Left cardiac atrium (tissue), 4 donors: ENCODE measurements at regions not wholly inside any gene's neighbourhood (a gene's known extent, or its start where the extent isn't known, plus 50 kb on each side); places are given as distances from the start of the nearest gene placed in this dataset.
A peak's percentile ranks its signal among the peaks of the same experiment; 100 is the strongest.

ENCODE experiments used
- ATAC-seq, 2 donors: fragments of 200-7000 bp; cut with Tn5 transposase; one replicate each; pipeline ENCODE4 v1.9.1; 2020; ENCODE audit warnings: mild to moderate bottlenecking in 2 of 2, moderate library complexity in 2 of 2
- DNase-seq: peaks from one replicate; pipeline ENCODE4 v3.0.0-alpha.2; 2020
- intact Hi-C, 2 donors: fragments of 100-400 bp; cut with DNase I; formaldehyde crosslinking; loops; one replicate each; pipeline versions ENCODE4 v1.14.1 to v1.15.1; 2022 to 2023
- donor health status: DM: no; HTN: yes; CAD: no.
- donor health status: DM: no; HTN: yes; CAD: no; lungs with severe emphysema.
- donor health status: DM: yes; HTN: yes; CAD: no.
- donor health status: Dilated cardiomyopathy.

- ATAC-seq (no peak), DNase-seq (no peak)
- intact Hi-C loops = no loop called here
These were observed 675.5 kb upstream of the CXADR start for GRCh38 chr21:16837321-16837720.

DNA sequence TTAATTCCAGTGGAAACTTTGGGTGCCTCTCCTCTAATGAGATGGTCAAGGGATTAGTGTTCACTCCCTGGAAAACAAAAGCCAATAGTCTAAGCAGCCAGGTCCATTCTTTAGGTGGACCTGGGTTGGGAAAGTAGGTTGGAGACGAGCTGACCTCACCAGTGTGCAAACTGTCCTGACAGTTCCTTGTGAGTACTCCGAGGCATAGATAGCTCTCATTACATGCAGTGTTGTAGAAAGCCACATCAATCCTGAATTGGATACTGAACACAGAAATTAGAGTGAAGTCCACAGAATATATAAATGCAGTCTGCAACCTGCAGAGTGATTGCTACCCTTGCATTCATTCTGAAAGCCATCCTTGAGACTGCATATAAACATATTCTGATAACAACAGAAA, 675.1 kb upstream of the CXADR start:
- ATAC-seq (no peak), DNase-seq (no peak)
- intact Hi-C loops = no loop called here

DNA sequence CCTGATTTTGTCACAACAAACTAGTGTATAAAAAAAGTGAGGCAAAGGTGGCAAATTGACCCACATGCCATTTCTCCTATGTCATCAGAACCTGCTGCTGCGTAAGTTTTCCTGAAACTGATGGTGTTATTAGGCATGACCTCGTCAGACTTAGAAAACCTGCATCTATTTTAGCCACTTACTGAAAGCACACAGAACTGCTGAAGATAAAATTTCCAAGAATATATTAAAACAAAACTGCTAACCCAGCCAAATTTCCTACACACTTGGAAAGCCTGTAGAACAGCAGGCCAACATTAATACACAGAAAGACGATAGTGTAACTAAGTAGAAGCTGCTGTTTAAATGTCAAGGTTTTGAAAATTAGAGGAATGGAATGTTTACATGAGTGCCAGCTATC, 674.5 kb upstream of the CXADR start:
- no peak for DNase-seq
- ATAC-seq = peak; percentile 38 to 61
- intact Hi-C loops = no loop called here

- ATAC-seq = no peak
- intact Hi-C loops = no loop called here
- no peak for DNase-seq
These were observed 672.3 kb upstream of the CXADR start for GRCh38 chr21:16840538-16840937.

DNA sequence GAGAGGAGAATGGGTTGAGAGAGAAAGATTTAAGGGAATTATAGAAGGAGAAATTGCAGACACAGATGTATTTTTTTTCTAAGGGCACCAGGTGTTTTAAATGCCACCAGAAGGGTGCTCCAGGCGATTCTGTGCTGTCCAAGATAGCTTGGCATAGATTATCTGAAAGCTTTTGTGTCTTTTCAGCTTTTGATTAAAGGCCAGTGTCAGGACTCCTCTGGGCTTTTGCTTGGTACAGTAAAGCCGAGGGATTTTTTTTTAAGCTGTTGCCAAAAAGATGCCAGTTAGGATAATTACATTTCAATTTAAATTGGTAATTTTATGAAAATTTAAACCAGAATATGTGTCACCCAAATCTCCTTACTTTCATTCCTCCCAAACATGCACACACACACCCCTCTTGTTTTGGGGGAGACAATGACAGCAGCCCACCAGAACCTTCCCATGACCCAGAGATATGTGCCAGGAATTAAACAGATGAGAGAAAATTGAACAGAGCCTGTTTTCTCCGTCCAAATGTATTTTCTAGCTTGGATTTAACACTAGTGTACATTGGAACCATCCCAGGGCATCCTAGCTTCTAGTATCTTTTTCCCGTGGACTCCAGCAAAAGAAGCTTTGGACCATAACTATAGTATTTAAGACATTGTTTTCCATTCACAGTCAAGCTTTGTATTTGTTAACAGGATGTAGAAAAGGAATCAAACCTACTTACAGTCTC, 670.7 kb upstream of the CXADR start:
- DNase-seq (no peak), ATAC-seq (no peak)
- intact Hi-C loops = no loop called here

DNA sequence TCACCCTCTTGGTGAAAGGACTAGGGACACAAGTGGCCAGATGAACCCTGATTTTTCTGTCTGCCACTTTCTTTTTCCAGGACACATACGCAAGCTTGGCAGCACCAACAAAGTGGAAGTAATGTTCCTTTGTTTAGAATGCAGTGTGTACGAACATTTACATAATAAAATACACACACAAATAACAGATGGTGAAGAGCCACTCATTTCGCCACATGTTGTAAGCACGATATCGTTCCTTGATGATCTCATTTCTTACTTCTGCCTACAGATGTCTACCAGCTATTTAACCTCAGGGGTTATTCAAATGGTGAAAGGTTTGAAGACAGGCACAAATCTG, 670.2 kb upstream of the CXADR start:
- intact Hi-C loops = no loop called here
- ATAC-seq (no peak), DNase-seq (no peak)

DNA sequence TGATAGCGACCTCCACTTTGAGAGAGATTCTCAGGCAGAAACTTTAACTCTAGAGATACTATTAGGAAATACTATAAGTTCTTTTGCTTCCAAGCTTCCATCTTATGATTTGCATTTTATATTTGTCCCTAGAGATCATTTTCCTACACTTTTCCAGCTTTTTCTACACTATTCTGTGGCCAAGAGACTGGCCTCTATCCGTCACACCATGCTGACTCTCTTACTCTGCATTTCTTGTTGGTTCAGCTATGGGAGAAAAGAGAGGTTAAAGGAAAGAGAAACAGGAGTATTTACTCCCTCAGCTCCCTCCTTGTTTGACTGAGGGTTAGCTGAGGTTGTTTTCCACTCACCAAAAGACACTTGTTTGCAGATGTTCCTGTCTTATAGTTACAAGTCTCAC, 665.6 kb upstream of the CXADR start:
- no peak for DNase-seq
- no peak for ATAC-seq
- intact Hi-C loops = no loop called here

GRCh38 chr21:16851054-16851453, 661.8 kb upstream of the CXADR start:
- ATAC-seq = no peak
- DNase-seq = no peak
- intact Hi-C loops = no loop called here

DNA sequence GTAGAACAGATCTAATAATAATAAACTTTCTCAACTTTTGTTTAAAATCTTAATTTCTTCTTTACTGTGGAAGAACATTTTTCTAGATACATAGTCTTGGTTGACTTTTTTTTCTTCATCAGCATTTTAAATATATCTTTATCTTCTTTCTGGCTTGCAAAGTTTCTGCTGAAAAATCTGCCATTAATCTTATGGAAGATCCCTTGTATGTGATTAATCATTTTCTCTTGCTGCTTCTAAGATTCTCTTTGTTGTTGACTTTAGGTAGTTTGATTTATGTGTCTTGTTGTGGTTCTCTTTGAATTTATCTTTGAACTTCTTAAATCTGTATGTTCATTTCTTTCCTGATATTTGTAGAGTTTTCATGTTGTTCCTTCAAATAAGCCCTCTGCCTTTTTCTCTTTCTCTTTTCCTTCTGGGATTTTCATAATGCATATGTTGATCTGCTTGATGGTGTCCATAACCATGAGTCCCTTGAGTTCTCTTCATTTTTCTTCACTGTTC, 657.6 kb upstream of the CXADR start:
- ATAC-seq (no peak), DNase-seq (no peak)
- intact Hi-C loops = no loop called here

DNA sequence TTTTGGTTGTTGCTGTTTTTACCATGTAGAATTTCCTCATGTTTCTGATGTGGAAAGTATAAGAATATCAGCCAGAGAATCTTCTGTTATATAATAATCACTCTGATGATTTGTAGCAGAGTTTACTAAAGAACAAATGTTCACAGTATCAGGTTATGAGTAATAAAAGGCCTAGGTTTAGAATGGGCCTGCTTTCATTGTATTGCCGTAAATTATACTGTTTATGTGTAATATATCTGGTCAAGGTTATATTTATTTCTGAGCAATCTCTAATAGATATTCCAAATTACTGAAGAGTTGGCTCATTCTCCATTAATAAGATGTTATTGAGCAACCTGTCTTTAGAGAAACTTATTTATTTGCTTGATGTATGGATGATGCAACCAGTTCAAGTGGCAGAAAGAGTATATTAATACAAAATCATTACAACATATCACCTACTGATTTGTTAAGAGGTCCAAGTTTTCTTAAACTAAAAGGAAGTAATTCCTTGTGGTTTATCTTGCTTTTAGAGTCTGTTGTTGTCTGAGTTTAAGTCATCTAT, 649.4 kb upstream of the CXADR start:
- ATAC-seq = no peak
- DNase-seq = no peak
- intact Hi-C loops = loop anchor here in 1 of 2 donors (10.0 kb wide), 1 partner anchor 59 kb away; no protein-coding TSS in a partner anchor

- DNase-seq = no peak
- intact Hi-C loops = loop anchor here in 1 of 2 donors (10.0 kb wide), 1 partner anchor 59 kb away; no protein-coding TSS in a partner anchor
- ATAC-seq = no peak
These were observed 648.9 kb upstream of the CXADR start for GRCh38 chr21:16863908-16864307.

- intact Hi-C loops = loop anchor here in 1 of 2 donors (10.0 kb wide), 1 partner anchor 61 kb away; no protein-coding TSS in a partner anchor
- DNase-seq = no peak
- no peak for ATAC-seq
These were observed 647.2 kb upstream of the CXADR start for GRCh38 chr21:16865632-16866031.

- ATAC-seq = no peak
- intact Hi-C loops = loop anchor here in 1 of 2 donors (10.0 kb wide), 1 partner anchor 62 kb away; no protein-coding TSS in a partner anchor
- DNase-seq = no peak
These were observed 646.0 kb upstream of the CXADR start for GRCh38 chr21:16866851-16867250.

GRCh38 chr21:16870103-16870502, 642.7 kb upstream of the CXADR start:
- intact Hi-C loops = loop anchor here in 1 of 2 donors (10.0 kb wide), 1 partner anchor 45 kb away; no protein-coding TSS in a partner anchor
- no peak for ATAC-seq
- DNase-seq = no peak

GRCh38 chr21:16872616-16873015, 640.2 kb upstream of the CXADR start:
- DNase-seq (no peak), ATAC-seq (no peak)
- intact Hi-C loops = loop anchor here in 1 of 2 donors (10.0 kb wide), 1 partner anchor 48 kb away; no protein-coding TSS in a partner anchor

DNA sequence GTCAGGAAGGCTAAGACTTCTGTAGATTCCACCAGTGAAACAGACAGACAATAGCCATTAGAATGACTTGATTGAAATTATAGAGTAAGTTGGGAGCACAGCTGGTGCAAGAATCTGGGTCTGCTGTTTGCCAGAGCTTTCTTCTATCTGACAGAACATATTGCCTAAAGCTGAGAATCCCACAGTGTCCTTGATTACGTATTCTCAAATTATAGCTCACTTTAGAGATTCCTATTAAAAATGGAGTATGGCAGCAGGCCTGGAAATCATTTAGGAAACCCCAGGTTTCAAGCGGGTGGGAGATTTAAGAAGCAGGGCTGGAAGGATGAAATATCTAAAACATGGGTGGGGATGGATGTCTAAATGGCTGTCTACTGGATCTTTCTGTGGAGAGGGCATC, 639.7 kb upstream of the CXADR start:
- intact Hi-C loops = loop anchor here in 1 of 2 donors (10.0 kb wide), 1 partner anchor 48 kb away; no protein-coding TSS in a partner anchor
- ATAC-seq = no peak
- no peak for DNase-seq

- DNase-seq (no peak), ATAC-seq (no peak)
- intact Hi-C loops = loop anchor here in 1 of 2 donors (10.0 kb wide), 1 partner anchor 49 kb away; no protein-coding TSS in a partner anchor
These were observed 639.2 kb upstream of the CXADR start for GRCh38 chr21:16873596-16873995.

DNA sequence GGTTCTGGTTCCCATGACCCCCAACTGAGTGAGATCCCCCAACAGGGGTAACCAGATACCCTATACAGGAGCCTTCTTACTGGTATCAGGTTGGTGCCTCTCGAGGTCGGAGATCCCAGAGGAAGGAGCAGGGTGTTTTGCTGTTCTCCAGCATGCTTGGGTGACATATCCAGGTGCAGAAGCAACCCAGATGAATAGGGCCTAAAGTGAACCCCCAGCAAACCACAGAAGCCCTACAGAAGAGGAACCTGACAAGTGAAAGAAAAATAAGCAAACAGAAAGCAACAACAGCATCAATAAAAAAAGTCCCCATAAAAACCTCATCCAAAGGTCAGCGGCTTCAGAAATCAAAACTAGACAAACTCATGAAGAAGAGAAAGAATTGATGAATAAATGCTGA, 633.4 kb upstream of the CXADR start:
- DNase-seq = no peak
- no peak for ATAC-seq
- intact Hi-C loops = loop anchor here in 1 of 2 donors (10.0 kb wide), 1 partner anchor 55 kb away; no protein-coding TSS in a partner anchor

GRCh38 chr21:16891821-16892220, 621.0 kb upstream of the CXADR start:
- intact Hi-C loops = no loop called here
- DNase-seq (no peak), ATAC-seq (peak in 1 of 2 donors; percentile 50)

GRCh38 chr21:16900685-16901084, 612.2 kb upstream of the CXADR start:
- DNase-seq = no peak
- ATAC-seq = no peak
- intact Hi-C loops = no loop called here

DNA sequence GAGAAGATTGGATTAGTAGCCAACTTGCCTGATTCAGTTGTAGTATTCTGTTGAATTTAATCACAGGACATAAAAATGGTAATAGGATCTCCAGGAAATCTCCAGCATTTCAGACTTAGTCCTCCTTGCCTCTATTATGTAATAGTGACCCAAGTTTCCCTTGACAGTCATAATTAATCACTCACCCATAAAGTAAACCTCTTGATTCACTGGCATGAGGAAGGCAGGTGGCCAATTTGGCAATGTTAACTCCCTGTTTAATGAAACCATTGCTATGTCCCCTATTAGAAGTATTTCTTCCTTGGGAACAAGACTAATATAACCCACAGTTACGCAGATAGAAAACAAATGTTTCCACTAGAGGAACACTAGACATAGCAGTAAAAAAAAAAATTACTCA, 604.8 kb upstream of the CXADR start:
- ATAC-seq (no peak), DNase-seq (no peak)
- intact Hi-C loops = no loop called here
